Panc1 (cell line): ENCODE measurements at regions not wholly inside any gene's neighbourhood (a gene's known extent, or its start where the extent isn't known, plus 50 kb on each side); places are given as distances from the start of the nearest gene placed in this dataset.

ENCODE experiments used
- ATAC-seq: fragments of 200-7000 bp; cut with Tn5 transposase; 2 replicates; pipeline ENCODE4 v1.9.1; 2020; ENCODE audit warnings: mild to moderate bottlenecking, moderate library complexity
- BruUV-seq: library from RNA; stranded (reverse); fragments of 400-500 nt; replicated peaks from 2 replicates; lab custom pipeline; 2021; lab: Mats Ljungman, UMichigan
- CTCF ChIA-PET: fragments of 300-600 bp; sonication (Branson Sonifier 250); formaldehyde crosslinking; loops from one replicate; lab custom pipeline; 2022; ENCODE audit warnings: antibody characterized with exemption; lab: Charles Lee
- POLR2A ChIA-PET: fragments of 300-600 bp; sonication (Branson Sonifier 250); formaldehyde crosslinking; loops from one replicate; lab custom pipeline; 2022; ENCODE audit warnings: antibody characterized with exemption; lab: Charles Lee
- DNase-seq: peaks from one replicate; pipeline ENCODE4 v3.0.0-alpha.2; 2010; ENCODE audit warnings: low read depth, low spot score
- H3K27ac ChIP-seq: 2 replicates; pipeline ENCODE4 v1.5.1; 2011; ENCODE audit warnings: mild to moderate bottlenecking, low read length, inconsistent platforms
- H3K27me3 ChIP-seq: fragments of 200-500 bp; sonication (Bioruptor generic); 2 replicates; pipeline ENCODE4 v1.6.0; 2014; ENCODE audit warnings: low read length, inconsistent platforms; ENCODE audit not compliant: control insufficient read depth, insufficient read depth
- H3K36me3 ChIP-seq: fragments of 200-500 bp; sonication (Bioruptor generic); 2 replicates; pipeline ENCODE4 v1.5.1; 2014; ENCODE audit warnings: inconsistent platforms, mild to moderate bottlenecking, low read length, moderate library complexity; ENCODE audit not compliant: control insufficient read depth, insufficient read depth
- H3K4me1 ChIP-seq: 2 replicates; pipeline ENCODE4 v1.5.1; 2011; ENCODE audit warnings: inconsistent platforms, mild to moderate bottlenecking, low read length, moderate library complexity; ENCODE audit not compliant: control insufficient read depth, insufficient read depth
- H3K4me3 ChIP-seq, 2 experiments: 2 replicates each; pipeline ENCODE4 v1.5.1; 2011 to 2012; ENCODE audit warnings: low read depth in 2 of 2, low read length in 2 of 2, mild to moderate bottlenecking in 2 of 2, inconsistent platforms in 1 of 2, moderate library complexity in 1 of 2
- H3K9me3 ChIP-seq: fragments of 200-500 bp; sonication (Bioruptor generic); 2 replicates; pipeline ENCODE4 v1.5.1; 2014; ENCODE audit warnings: low read depth, mild to moderate bottlenecking, inconsistent platforms, low read length, moderate library complexity; ENCODE audit not compliant: control insufficient read depth, insufficient read depth
- POLR2AphosphoS5 ChIP-seq: IDR thresholded peaks from 2 replicates; pipeline ENCODE4 v1.6.1; 2012; ENCODE audit warnings: mild to moderate bottlenecking, low read depth, low read length, moderate library complexity
- SIN3A ChIP-seq: IDR thresholded peaks from 2 replicates; pipeline ENCODE4 v1.6.1; 2012; ENCODE audit warnings: low read depth, mild to moderate bottlenecking, low read length, moderate library complexity, borderline replicate concordance; ENCODE audit not compliant: insufficient read depth
- TCF7L2 ChIP-seq: IDR thresholded peaks from 2 replicates; pipeline ENCODE4 v1.6.1; 2011; ENCODE audit warnings: mild to moderate bottlenecking, low read depth, low read length, inconsistent platforms
- in situ Hi-C: cut with HindIII; loops from 2 replicates; pipeline ENCODE4 v1.10.0; 2016; ENCODE audit warnings: low sequenced_read_pairs, low pct_unique_long_range_greater_than_20kb
- intact Hi-C: fragments of 100-400 bp; cut with micrococcal nuclease; formaldehyde crosslinking; loops from one replicate; pipeline ENCODE4 v1.10.0; 2022; ENCODE audit not compliant: unreplicated experiment
- TF ChIP-seq, protein P1 (sequence below): fragments of 450-650 bp; IDR thresholded peaks from 2 replicates; pipeline ENCODE4 v1.5.1; 2017; ENCODE audit warnings: mild to moderate bottlenecking
- TF ChIP-seq, protein P2 (sequence below), 2 experiments: IDR thresholded peaks; 2 replicates each; pipeline ENCODE4 v1.6.1; 2011 to 2012; ENCODE audit warnings: low read depth in 2 of 2, control low read depth in 1 of 2, low read length in 1 of 2, mild to moderate bottlenecking in 1 of 2, moderate library complexity in 1 of 2; ENCODE audit not compliant: insufficient read depth in 1 of 2

DNA sequence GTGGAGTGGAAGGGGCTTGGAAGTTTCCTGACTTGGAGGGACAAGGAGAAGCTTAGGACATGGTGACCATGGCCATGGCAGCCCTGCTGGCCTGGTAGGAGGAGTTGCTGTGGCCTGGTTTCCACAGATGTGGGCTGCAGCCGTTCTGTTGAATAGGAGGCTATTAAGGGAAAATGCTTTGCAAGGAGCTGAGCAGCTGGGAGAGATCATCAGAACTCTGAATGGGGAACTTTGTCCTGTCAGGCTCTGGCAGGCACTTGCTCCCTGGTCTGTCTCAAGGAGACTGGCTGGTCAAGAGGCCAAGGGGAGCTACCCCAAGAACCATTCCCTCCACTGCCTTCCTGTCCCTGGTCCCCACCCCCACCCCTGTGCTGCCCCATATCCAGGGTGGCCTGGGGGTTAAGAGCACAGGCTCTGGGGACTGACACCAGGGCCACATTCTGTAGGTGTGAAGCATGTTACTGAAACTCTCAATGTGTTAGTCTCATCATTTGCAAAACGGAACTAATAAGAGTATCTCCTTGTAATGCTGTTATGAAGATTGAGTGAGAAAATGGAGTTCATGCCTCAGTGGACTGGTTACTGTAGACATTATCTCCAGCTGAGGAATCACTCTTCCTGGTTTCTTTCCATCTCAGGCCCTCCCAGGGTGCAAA lies 84.0 kb upstream of the ARAP3 start:
- TF ChIP-seq, protein P1, sequence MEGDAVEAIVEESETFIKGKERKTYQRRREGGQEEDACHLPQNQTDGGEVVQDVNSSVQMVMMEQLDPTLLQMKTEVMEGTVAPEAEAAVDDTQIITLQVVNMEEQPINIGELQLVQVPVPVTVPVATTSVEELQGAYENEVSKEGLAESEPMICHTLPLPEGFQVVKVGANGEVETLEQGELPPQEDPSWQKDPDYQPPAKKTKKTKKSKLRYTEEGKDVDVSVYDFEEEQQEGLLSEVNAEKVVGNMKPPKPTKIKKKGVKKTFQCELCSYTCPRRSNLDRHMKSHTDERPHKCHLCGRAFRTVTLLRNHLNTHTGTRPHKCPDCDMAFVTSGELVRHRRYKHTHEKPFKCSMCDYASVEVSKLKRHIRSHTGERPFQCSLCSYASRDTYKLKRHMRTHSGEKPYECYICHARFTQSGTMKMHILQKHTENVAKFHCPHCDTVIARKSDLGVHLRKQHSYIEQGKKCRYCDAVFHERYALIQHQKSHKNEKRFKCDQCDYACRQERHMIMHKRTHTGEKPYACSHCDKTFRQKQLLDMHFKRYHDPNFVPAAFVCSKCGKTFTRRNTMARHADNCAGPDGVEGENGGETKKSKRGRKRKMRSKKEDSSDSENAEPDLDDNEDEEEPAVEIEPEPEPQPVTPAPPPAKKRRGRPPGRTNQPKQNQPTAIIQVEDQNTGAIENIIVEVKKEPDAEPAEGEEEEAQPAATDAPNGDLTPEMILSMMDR, result no peak
- TF ChIP-seq, protein P2, sequence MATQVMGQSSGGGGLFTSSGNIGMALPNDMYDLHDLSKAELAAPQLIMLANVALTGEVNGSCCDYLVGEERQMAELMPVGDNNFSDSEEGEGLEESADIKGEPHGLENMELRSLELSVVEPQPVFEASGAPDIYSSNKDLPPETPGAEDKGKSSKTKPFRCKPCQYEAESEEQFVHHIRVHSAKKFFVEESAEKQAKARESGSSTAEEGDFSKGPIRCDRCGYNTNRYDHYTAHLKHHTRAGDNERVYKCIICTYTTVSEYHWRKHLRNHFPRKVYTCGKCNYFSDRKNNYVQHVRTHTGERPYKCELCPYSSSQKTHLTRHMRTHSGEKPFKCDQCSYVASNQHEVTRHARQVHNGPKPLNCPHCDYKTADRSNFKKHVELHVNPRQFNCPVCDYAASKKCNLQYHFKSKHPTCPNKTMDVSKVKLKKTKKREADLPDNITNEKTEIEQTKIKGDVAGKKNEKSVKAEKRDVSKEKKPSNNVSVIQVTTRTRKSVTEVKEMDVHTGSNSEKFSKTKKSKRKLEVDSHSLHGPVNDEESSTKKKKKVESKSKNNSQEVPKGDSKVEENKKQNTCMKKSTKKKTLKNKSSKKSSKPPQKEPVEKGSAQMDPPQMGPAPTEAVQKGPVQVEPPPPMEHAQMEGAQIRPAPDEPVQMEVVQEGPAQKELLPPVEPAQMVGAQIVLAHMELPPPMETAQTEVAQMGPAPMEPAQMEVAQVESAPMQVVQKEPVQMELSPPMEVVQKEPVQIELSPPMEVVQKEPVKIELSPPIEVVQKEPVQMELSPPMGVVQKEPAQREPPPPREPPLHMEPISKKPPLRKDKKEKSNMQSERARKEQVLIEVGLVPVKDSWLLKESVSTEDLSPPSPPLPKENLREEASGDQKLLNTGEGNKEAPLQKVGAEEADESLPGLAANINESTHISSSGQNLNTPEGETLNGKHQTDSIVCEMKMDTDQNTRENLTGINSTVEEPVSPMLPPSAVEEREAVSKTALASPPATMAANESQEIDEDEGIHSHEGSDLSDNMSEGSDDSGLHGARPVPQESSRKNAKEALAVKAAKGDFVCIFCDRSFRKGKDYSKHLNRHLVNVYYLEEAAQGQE (IDR thresholded peaks at IDR 0.05; ENCODE audit: insufficient read depth in 1 of 2, low read depth in 2 of 2, low read length in 1 of 2), result no peak
- TF ChIP-seq POLR2AphosphoS5 (no peak), TCF7L2 (no peak), SIN3A (no peak)
- in situ Hi-C loops, result no loop called here
- no peaks in the 10 kb centered on the region for H3K9me3 ChIP-seq
- no peak overlapping the region for H3K4me3 ChIP-seq
- peaks cover 4% of the 10 kb centered on the region for H3K27me3 ChIP-seq
- CTCF ChIA-PET, result no interaction called here
- no peaks in the 10 kb centered on the region for H3K4me1 ChIP-seq
- DNase-seq, result no peak
- BruUV-seq, result no TSS peak
- no peak overlapping the region for H3K27ac ChIP-seq
- POLR2A ChIA-PET, result no interaction called here
- intact Hi-C loops, result no loop called here
- H3K36me3 ChIP-seq, result no peaks in the 10 kb centered on the region
- ATAC-seq, result no peak

DNA sequence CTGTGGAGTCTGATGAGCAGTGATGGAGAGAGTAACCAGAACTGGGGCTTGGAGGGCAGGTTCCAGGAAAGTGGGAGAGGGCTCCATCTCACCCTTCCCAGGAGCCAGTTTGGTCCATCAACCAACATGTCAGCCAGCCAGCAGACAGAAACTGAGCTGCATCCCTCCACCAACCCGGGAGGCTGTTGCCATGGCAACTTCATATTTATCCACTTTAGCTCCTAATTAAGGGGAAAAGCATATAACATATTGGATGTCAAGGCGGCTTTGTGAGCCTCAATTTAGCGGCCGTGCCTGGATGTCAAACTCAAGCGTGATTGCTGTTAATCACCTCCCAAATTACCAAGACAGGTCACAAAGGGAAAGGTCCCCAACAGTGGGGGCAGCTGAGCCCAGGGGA lies 81.5 kb upstream of the ARAP3 start:
- no peaks in the 10 kb centered on the region for H3K9me3 ChIP-seq
- no peak for ATAC-seq
- CTCF ChIA-PET, result interaction anchor here (0.7 kb wide), 1 partner anchor 33 kb away, joined by 3 read pairs; no protein-coding TSS in a partner anchor

More for the DNA sequence above, 81.5 kb upstream of the ARAP3 start:
- intact Hi-C loops, result no loop called here
- TF ChIP-seq TCF7L2 (no peak), POLR2AphosphoS5 (no peak), SIN3A (no peak)
- TF ChIP-seq, protein P1, result no peak
- TF ChIP-seq, protein P2 (IDR thresholded peaks at IDR 0.05; ENCODE audit: insufficient read depth in 1 of 2, low read depth in 2 of 2, low read length in 1 of 2), result no peak
- Histone ChIP-seq H3K27ac (no peak overlapping the region), H3K36me3 (no peaks in the 10 kb centered on the region), H3K27me3 (peaks cover 2% of the 10 kb centered on the region; the same call in 1 of the 2 replicates), H3K4me3 (no peak overlapping the region), H3K4me1 (no peaks in the 10 kb centered on the region)
- DNase-seq, result no peak
- POLR2A ChIA-PET, result no interaction called here
- BruUV-seq, result no TSS peak
- in situ Hi-C loops, result no loop called here
